SU-DHL-6 (cell line): ENCODE measurements at regions not wholly inside any gene's neighbourhood (a gene's known extent, or its start where the extent isn't known, plus 50 kb on each side); places are given as distances from the start of the nearest gene placed in this dataset.

Experiments
- EZH2phosphoT487 ChIP-seq: fragments of 200-600 bp; sonication (generic), shearing (Covaris generic); conservative IDR thresholded peaks from 2 replicates; pipeline ENCODE4 v1.6.1; 2018; ENCODE audit warnings: mild to moderate bottlenecking, antibody characterized with exemption, low read length, moderate library complexity, mixed read lengths
- TF ChIP-seq, protein P1 (sequence below): fragments of 200-600 bp; sonication (generic); IDR thresholded peaks from one replicate; pipeline ENCODE4 v1.5.1; 2017; ENCODE audit warnings: antibody characterized with exemption, mild to moderate bottlenecking, low read length, moderate library complexity; ENCODE audit not compliant: insufficient read depth, poor library complexity, severe bottlenecking

DNA sequence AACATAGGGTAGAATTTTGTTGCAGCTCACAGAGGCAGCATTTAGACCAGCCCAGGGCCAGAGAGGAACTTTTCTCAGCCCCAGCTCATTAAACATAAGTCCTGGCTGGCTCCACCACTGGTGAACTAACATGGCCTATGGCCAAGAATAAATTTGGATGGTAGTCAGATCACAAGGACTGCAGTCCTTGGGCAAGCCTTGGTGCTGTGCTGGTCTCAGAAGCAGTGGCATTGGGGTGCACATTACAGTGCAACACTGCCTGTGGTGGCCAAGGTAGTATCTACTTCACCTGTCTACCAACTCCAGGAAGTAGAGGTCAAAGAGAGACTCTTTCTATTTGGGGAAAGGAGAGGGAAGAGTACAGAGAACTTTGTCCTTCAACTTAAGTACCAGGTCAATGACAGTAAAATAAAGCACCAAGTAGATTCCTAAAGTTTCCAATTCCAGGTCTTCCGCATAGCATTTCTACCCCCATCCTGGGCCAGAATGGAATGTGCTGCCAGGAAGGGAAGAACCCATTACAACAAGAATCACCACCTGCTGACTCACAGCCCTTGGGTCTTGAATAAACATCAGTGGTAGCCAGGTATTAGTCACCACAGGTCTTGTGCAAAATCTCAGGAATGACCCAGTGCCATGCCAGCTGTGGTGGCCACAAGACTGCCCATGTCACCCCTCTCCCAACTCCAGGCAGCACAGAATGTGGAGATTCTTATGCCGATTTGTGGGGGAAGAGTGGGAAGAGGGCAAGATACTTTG lies 155.4 kb upstream of the FSIP2 start:
- TF ChIP-seq, protein P1, sequence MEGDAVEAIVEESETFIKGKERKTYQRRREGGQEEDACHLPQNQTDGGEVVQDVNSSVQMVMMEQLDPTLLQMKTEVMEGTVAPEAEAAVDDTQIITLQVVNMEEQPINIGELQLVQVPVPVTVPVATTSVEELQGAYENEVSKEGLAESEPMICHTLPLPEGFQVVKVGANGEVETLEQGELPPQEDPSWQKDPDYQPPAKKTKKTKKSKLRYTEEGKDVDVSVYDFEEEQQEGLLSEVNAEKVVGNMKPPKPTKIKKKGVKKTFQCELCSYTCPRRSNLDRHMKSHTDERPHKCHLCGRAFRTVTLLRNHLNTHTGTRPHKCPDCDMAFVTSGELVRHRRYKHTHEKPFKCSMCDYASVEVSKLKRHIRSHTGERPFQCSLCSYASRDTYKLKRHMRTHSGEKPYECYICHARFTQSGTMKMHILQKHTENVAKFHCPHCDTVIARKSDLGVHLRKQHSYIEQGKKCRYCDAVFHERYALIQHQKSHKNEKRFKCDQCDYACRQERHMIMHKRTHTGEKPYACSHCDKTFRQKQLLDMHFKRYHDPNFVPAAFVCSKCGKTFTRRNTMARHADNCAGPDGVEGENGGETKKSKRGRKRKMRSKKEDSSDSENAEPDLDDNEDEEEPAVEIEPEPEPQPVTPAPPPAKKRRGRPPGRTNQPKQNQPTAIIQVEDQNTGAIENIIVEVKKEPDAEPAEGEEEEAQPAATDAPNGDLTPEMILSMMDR, result no peak
- TF ChIP-seq EZH2phosphoT487, result no peak
